T-helper 2 cell treated with Interferon-gamma antibody and Interleukin-4, amounts not matched to agents 5 μg/mL and 100 μg/mL, for 36 hours (primary cell): ENCODE measurements at regions not wholly inside any gene's neighbourhood (a gene's known extent, or its start where the extent isn't known, plus 50 kb on each side); places are given as distances from the start of the nearest gene placed in this dataset.

Experiments used
- DNase-seq: peaks from one replicate; pipeline ENCODE4 v3.0.0; 2021; ENCODE audit warnings: low spot score
- H3K27ac Mint-ChIP-seq: one replicate; pipeline ENCODE4 v1.8.0; 2021; ENCODE audit warnings: mild to moderate bottlenecking, mixed read lengths
- H3K27me3 Mint-ChIP-seq: one replicate; pipeline ENCODE4 v1.8.0; 2021; ENCODE audit warnings: low read depth, mixed read lengths
- H3K36me3 Mint-ChIP-seq: one replicate; pipeline ENCODE4 v1.8.0; 2021; ENCODE audit warnings: low read depth, mixed read lengths
- H3K4me1 Mint-ChIP-seq: one replicate; pipeline ENCODE4 v1.8.0; 2021; ENCODE audit warnings: low read depth, mixed read lengths
- H3K4me3 Mint-ChIP-seq: one replicate; pipeline ENCODE4 v1.8.0; 2022; ENCODE audit warnings: mild to moderate bottlenecking, moderate library complexity, mixed read lengths
- H3K9me3 Mint-ChIP-seq: one replicate; pipeline ENCODE4 v1.8.0; 2021; ENCODE audit warnings: mixed read lengths

GRCh38 chr4:43716721-43717395, 731.8 kb downstream of the KCTD8 start:
- no peak overlapping the region for H3K4me3 Mint-ChIP-seq
- H3K27ac Mint-ChIP-seq: no peak overlapping the region
- peaks cover 12% of the 10 kb centered on the region for H3K9me3 Mint-ChIP-seq
- DNase-seq: no peak
- H3K27me3 Mint-ChIP-seq: no peaks in the 10 kb centered on the region
- no peaks in the 10 kb centered on the region for H3K4me1 Mint-ChIP-seq
- H3K36me3 Mint-ChIP-seq: no peaks in the 10 kb centered on the region

GRCh38 chr4:43718369-43718768, 730.2 kb downstream of the KCTD8 start:
- H3K9me3 Mint-ChIP-seq: peaks cover 9% of the 10 kb centered on the region
- no peaks in the 10 kb centered on the region for H3K36me3 Mint-ChIP-seq
- no peak for DNase-seq
- no peak overlapping the region for H3K27ac Mint-ChIP-seq
- no peaks in the 10 kb centered on the region for H3K27me3 Mint-ChIP-seq
- no peaks in the 10 kb centered on the region for H3K4me1 Mint-ChIP-seq
- no peak overlapping the region for H3K4me3 Mint-ChIP-seq

GRCh38 chr4:43732829-43733426, 715.7 kb downstream of the KCTD8 start:
- Mint-ChIP-seq H3K27ac (no peak overlapping the region), H3K9me3 (peaks cover 52% of the 10 kb centered on the region), H3K27me3 (no peaks in the 10 kb centered on the region), H3K4me1 (no peaks in the 10 kb centered on the region), H3K4me3 (no peak overlapping the region), H3K36me3 (no peaks in the 10 kb centered on the region)
- no peak for DNase-seq

GRCh38 chr4:43742083-43742482, 706.5 kb downstream of the KCTD8 start:
- H3K36me3 Mint-ChIP-seq: no peaks in the 10 kb centered on the region
- peaks cover 27% of the 10 kb centered on the region for H3K9me3 Mint-ChIP-seq
- no peaks in the 10 kb centered on the region for H3K4me1 Mint-ChIP-seq
- no peaks in the 10 kb centered on the region for H3K27me3 Mint-ChIP-seq
- DNase-seq: no peak
- H3K4me3 Mint-ChIP-seq: no peak overlapping the region
- no peak overlapping the region for H3K27ac Mint-ChIP-seq

GRCh38 chr4:43754566-43754965, 694.0 kb downstream of the KCTD8 start:
- Mint-ChIP-seq H3K27me3 (no peaks in the 10 kb centered on the region), H3K9me3 (peaks cover 26% of the 10 kb centered on the region), H3K4me1 (no peaks in the 10 kb centered on the region), H3K27ac (no peak overlapping the region), H3K4me3 (no peak overlapping the region), H3K36me3 (no peaks in the 10 kb centered on the region)
- DNase-seq: no peak

GRCh38 chr4:43757147-43757546, 691.5 kb downstream of the KCTD8 start:
- no peak for DNase-seq
- H3K4me1 Mint-ChIP-seq: no peaks in the 10 kb centered on the region
- H3K27me3 Mint-ChIP-seq: no peaks in the 10 kb centered on the region
- no peak overlapping the region for H3K27ac Mint-ChIP-seq
- no peak overlapping the region for H3K4me3 Mint-ChIP-seq
- no peaks in the 10 kb centered on the region for H3K36me3 Mint-ChIP-seq
- peaks cover 22% of the 10 kb centered on the region for H3K9me3 Mint-ChIP-seq

GRCh38 chr4:43758836-43759235, 689.8 kb downstream of the KCTD8 start:
- H3K4me3 Mint-ChIP-seq: no peak overlapping the region
- no peaks in the 10 kb centered on the region for H3K4me1 Mint-ChIP-seq
- no peak overlapping the region for H3K27ac Mint-ChIP-seq
- H3K27me3 Mint-ChIP-seq: no peaks in the 10 kb centered on the region
- no peak for DNase-seq
- H3K9me3 Mint-ChIP-seq: peaks cover 12% of the 10 kb centered on the region
- H3K36me3 Mint-ChIP-seq: no peaks in the 10 kb centered on the region

- H3K9me3 Mint-ChIP-seq: peaks cover 7% of the 10 kb centered on the region
- H3K36me3 Mint-ChIP-seq: no peaks in the 10 kb centered on the region
- H3K4me3 Mint-ChIP-seq: no peak overlapping the region
- H3K4me1 Mint-ChIP-seq: no peaks in the 10 kb centered on the region
- no peak overlapping the region for H3K27ac Mint-ChIP-seq
- no peak for DNase-seq
- no peaks in the 10 kb centered on the region for H3K27me3 Mint-ChIP-seq
These were observed 685.5 kb downstream of the KCTD8 start for GRCh38 chr4:43763029-43763610.

GRCh38 chr4:43765514-43765913, 683.1 kb downstream of the KCTD8 start:
- Mint-ChIP-seq H3K4me3 (no peak overlapping the region), H3K36me3 (no peaks in the 10 kb centered on the region), H3K4me1 (no peaks in the 10 kb centered on the region), H3K27ac (no peak overlapping the region), H3K9me3 (peaks cover 7% of the 10 kb centered on the region), H3K27me3 (no peaks in the 10 kb centered on the region)
- DNase-seq: no peak

- H3K27me3 Mint-ChIP-seq: no peaks in the 10 kb centered on the region
- H3K4me3 Mint-ChIP-seq: no peak overlapping the region
- peaks cover 7% of the 10 kb centered on the region for H3K9me3 Mint-ChIP-seq
- DNase-seq: no peak
- H3K27ac Mint-ChIP-seq: no peak overlapping the region
- H3K4me1 Mint-ChIP-seq: no peaks in the 10 kb centered on the region
- H3K36me3 Mint-ChIP-seq: no peaks in the 10 kb centered on the region
These were observed 682.0 kb downstream of the KCTD8 start for GRCh38 chr4:43766648-43767047.

GRCh38 chr4:43776371-43776770, 672.2 kb downstream of the KCTD8 start:
- no peak for DNase-seq

GRCh38 chr4:43778187-43778915, 670.3 kb downstream of the KCTD8 start:
- Mint-ChIP-seq H3K27me3 (no peaks in the 10 kb centered on the region), H3K4me1 (no peaks in the 10 kb centered on the region), H3K27ac (no peak overlapping the region), H3K36me3 (no peaks in the 10 kb centered on the region), H3K9me3 (no peaks in the 10 kb centered on the region), H3K4me3 (no peak overlapping the region)
- DNase-seq: no peak

More at GRCh38 chr4:43776371-43776770, 672.2 kb downstream of the KCTD8 start:
- Mint-ChIP-seq H3K4me1 (no peaks in the 10 kb centered on the region), H3K36me3 (no peaks in the 10 kb centered on the region), H3K27ac (no peak overlapping the region), H3K27me3 (no peaks in the 10 kb centered on the region), H3K4me3 (no peak overlapping the region), H3K9me3 (no peaks in the 10 kb centered on the region)

GRCh38 chr4:43781125-43781524, 667.5 kb downstream of the KCTD8 start:
- Mint-ChIP-seq H3K27ac (no peak overlapping the region), H3K36me3 (no peaks in the 10 kb centered on the region), H3K9me3 (peaks cover 7% of the 10 kb centered on the region), H3K27me3 (no peaks in the 10 kb centered on the region), H3K4me1 (no peaks in the 10 kb centered on the region), H3K4me3 (no peak overlapping the region)
- DNase-seq: no peak

GRCh38 chr4:43782391-43782790, 666.2 kb downstream of the KCTD8 start:
- no peaks in the 10 kb centered on the region for H3K27me3 Mint-ChIP-seq
- H3K4me3 Mint-ChIP-seq: no peak overlapping the region
- no peaks in the 10 kb centered on the region for H3K4me1 Mint-ChIP-seq
- no peaks in the 10 kb centered on the region for H3K36me3 Mint-ChIP-seq
- DNase-seq: no peak
- H3K27ac Mint-ChIP-seq: no peak overlapping the region
- H3K9me3 Mint-ChIP-seq: peaks cover 10% of the 10 kb centered on the region
